ENCODE measurements at regions not wholly inside any gene's neighbourhood (a gene's known extent, or its start where the extent isn't known, plus 50 kb on each side); places are given as distances from the start of the nearest gene placed in this dataset.
A peak's percentile ranks its signal among the peaks of the same experiment; 100 is the strongest.

DNA sequence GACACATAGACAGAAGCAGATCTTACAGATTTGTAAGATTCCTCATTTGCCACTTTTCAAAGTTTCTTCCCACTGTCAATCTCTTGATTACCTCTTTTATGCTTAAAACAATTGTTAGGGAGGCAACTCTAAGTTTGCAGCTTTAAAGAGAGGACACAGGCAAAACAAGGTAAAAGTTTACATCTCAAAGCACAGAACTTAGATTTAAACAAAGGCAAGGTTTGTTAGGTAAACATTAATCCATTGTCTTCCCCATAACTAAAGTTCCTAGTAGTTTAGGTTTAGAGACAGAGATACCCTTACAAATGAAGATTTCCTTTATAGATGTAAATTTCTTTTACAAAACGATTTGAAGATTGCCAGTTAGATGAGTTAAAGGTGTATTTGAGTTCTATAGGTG is 176.9 kb downstream of the AASDH start:
- DNase-seq (ENCODE audit: low read depth in 3 of 3, low spot score in 2 of 3) = no peak

DNA sequence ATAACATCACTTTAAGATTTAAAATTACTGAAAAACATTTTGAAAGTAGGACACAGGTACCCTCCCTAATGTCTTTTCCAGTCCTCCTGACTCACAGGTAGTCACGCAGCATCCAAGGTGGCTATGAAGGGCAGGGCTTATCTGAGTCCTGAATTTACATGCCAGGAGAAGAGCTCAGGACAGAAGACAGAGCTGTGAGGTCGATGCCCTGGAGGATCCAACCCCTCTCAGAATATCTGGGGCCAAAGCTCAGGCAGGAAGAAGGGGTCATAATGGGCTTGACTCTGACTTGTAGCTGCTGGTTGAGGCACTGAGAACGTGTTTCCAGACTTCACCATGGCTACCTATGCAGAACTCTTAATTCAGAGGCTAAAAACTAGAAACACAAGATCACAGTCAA is 177.5 kb downstream of the AASDH start:
- DNase-seq (ENCODE audit: low read depth in 3 of 3, low spot score in 2 of 3) = no peak

DNA sequence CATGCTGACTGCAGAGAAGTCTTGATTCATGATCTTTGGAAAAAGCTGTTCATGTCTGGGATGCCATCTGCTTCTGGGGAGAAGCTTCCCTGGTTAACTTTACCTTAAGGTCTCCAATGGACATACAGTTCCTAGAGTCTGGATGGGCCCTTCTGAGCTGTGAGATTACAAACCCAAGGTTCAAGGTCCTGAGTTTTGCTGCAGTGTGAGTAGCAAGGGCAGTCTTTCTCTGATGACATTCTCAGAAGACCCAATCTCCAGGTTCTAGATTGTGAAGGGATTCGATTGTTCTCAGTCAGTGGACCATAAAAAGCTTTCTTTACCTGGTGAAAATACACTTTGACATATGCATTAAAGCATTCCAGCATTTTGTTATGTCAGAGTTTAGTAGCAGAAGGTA is 179.2 kb downstream of the AASDH start:
- DNase-seq (ENCODE audit: low read depth in 3 of 3, low spot score in 2 of 3) = no peak

DNA sequence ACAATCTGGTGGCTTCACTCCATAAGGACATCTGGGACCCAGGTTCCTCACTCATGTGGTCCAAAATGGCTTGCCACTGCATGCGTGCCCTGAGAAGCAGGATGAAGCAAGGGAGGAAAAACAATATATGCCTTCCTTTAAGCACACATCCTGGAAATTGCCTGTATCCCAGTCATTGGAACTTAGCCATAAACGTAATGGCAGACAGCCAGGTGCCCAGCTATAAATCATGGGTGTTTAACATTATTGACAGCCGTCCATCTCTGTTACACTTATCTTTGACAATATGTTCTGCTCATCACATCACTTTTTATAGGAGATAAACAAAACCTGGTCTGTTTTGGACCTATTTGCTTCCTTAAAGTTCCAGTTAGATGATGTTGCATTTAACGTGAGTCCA is 181.0 kb downstream of the AASDH start:
- DNase-seq (ENCODE audit: low read depth in 3 of 3, low spot score in 2 of 3) = no peak

DNA sequence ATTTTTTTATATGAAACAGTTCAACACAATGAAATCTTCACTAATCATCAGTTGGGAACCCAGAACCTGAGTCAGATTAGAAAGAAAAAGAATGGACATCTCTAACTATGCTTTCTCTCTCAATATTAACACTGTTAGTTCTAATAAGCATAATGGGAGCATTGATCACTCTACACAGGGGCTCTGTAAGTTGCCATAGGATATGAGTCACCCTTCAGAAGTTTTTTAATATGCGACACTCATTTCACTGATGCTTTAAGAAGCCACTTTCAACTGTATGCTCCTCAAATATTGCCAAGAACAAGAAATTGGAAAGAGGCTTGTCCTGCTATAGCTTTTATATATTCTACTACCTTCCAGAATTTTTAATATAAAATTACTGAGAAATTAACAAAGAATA is 187.0 kb downstream of the AASDH start:
- no peak for DNase-seq (ENCODE audit: low read depth in 3 of 3, low spot score in 2 of 3)

DNA sequence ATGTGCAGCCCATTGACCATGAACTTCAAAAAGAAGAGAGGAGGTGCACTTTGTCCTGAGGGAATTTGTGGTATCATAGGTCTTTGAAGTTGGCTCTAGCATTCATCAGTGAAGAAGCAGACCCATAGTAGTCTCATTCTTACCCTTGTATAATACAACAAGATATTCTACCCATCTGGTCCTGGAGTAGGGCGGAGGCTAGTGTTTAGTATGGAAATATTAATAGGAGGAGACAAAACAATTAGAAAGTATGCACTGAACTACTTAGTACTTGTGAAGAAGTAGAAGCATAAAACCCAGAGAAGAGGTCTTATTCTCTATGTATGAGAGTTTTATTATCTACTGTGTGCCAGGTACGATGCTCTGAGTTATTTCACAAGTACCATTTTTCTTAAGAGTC is 189.0 kb downstream of the AASDH start:
- no peak for DNase-seq (ENCODE audit: low read depth in 3 of 3, low spot score in 2 of 3)

DNA sequence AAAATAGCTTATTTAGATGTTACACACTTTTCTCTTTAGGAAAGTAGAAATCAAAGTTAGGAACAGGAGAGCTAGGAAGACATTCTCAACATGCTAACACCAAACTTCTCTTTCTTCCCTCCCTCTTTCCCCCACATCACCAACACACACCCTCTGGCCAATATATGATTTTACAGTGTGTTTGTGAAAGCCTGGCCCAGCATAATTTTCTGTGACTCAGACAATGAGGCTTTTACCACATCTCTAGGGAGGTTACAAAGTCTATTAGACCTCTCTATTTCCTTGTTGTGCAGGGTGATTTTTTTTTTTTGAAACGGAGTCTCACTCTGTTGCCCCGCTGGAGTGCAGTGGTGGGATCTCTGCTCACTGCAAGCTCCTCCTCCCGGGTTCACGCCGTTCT is 189.9 kb downstream of the AASDH start:
- no peak for DNase-seq (ENCODE audit: low read depth in 3 of 3, low spot score in 2 of 3)

DNA sequence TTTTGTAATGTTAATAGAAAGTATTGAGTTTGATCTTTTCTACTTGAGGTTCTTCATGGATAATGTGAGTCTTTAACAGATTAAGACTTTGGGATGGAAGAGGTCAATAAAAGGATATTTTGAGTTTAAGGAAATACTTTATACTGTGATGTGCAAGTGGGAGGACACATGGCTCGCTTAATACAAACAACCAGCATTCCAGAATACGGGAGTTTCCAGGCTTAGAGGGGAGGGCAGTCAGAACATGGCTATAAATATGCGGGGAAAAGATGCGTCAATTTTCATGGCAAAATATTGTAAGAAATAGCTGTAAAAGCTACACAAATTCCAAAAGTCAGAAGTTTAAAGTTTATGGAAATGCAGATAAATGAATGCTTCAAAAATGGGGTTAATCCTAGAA is 192.3 kb downstream of the AASDH start:
- DNase-seq (ENCODE audit: low read depth in 3 of 3, low spot score in 2 of 3) = no peak

DNA sequence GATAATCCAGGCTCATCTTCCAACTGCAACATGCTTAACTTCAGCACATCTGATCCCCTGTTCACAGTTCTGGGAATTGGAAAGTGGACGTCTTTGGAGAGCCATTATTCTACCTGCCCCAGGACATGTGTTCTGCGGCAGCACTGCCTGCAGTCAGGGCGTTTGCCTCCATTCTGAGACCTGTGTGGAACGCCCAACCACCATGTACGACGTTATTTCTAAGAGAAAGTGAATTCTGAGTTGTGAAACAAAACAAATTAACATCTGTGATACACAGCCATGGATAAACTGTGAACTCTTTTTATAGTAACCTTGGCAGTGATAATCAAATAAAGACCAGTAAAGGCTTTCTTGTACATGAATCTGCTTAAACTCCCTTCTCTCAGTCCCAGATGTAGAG is 195.8 kb downstream of the AASDH start:
- no peak for DNase-seq (ENCODE audit: low read depth in 3 of 3, low spot score in 2 of 3)

DNA sequence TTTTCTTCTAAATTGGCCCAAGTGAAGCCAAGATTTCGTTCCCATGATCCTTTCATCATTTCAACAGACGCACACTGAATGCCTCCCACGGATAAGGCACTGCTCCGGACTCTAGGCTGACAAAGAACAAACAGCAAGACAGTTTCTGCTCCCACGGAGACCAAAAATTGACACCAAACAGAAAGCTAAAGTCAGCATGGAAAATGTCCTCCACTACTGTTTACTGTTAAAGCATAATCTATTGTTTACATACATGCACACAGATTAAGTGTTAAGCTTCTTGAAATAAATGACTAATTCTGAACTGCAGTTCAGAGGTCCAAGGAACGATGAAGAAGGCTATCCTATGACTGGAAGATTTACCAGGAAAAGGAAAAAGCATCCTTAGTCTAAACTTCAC is 199.6 kb downstream of the AASDH start:
- no peak for DNase-seq (ENCODE audit: low read depth in 3 of 3, low spot score in 2 of 3)

DNA sequence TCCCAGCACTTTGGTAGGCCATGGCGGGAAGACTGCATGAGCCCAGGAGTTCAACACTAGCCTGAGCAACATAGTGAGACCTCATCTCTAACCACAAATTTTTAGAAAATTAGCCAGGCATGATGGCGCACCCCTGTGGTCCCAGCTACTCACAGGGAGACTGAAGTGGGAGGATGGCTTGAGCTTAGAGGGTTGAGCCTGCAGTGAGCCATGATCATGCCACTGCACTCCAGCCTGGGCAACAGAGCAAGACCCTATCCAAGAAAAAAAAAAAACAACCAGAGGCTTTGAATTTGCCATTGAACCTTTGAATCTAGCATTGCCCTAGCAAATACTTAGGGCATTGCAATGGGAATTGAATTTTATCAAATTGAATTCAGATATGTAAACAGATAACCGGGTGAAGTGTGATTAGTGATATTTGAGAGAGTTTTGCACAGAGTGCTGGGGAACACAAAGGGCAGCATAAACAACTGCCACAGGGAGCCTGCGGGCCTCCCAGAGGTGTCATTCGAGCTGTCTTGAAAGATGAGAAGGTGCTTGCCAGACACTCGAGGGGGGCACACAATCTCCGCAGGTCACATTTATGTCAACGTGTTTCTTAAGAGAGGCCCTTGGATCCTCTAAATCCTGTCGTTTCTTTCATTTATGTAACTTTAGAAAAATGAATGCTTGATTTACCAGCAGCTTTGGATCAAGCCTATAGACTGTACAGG is 200.3 kb downstream of the AASDH start:
- DNase-seq (ENCODE audit: low read depth in 3 of 3, low spot score in 2 of 3) = no peak

DNA sequence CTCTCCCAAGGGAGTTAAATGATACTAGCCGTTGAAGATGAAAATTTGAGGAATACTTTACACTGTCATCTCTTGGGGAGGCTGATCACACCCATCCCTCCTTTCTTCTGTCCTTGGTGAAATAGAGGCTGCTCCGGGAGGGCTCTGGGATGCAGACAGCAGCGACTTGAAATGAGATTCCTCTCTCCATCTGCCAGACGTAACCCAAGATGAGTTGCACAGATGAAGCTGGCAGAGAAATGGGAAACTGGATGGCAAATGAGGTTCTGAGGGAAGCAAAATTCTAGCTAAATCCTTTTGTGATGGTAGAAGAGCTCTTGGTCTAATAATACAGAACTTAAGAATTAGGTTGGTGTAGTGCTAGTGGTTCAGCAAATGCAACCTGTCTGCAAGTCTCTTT is 201.4 kb downstream of the AASDH start:
- no peak for DNase-seq (ENCODE audit: low read depth in 3 of 3, low spot score in 2 of 3)

DNA sequence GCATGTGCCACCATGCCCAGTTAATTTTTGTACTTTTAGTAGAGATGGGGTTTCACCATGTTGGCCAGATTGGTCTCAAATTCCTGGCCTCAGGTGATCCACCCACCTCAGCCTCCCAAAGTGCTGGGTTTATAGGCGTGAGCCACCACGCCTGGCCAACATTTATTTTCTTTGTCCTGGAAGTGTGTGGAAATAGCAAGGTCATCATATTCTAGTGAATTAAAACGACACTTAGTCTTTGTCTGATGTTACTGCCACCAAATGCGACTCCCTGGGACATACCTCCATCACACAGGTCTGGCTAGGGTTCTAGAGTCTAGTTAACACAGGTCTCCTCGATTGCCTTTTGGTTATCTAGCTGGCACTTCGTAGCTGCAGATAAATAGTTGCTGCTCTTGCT is 203.1 kb downstream of the AASDH start:
- no peak for DNase-seq (ENCODE audit: low read depth in 3 of 3, low spot score in 2 of 3)

DNA sequence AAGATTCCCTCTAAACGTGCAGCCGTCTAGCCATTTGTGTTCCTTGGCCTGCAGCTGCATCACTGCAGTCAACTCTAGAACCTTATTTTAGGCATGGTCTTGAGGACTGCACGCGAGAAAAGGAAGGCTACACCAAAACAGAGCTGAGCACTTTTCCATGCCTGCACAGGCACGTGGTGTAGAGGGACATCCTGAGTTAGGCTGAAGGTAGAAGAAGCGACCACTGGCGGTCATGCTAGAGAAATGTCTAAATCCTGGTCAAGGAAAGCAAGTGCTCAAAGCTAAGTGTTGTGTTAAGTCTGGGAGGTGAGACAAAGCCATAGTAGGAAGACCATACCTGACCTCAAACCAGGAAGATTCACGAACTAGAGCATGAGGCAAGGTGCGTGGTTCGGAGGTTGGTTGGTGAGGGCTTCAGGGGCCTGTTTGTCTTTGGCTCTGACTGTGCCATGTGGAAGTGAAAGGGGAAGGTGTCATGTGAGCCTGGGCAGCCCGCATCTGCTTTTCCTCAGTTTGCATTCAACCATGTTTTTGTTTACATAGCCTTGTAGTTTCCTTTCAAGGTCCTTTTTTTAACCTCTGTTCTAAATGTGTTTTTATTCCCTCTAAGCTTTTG is 203.8 kb downstream of the AASDH start:
- no peak for DNase-seq (ENCODE audit: low read depth in 3 of 3, low spot score in 2 of 3)

DNA sequence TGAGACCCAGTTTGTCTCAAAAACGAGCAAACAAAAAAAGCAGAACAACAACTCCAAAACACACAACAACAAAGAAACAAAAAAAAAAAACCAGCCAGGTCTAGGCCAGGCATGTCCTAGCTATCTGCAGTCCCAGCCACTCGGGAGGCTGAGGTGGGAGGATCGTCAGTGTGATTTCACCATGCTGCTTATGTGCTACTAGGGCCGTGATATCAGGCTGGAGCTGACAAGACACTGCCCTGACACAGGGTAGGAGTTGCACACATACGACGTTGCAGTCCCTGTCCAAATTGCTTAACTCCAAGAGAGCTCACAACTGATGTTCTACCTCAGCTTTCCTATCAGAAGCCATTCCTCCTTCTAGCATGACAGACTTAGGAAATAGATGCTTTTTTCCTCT is 204.9 kb downstream of the AASDH start:
- DNase-seq (ENCODE audit: low read depth in 3 of 3, low spot score in 2 of 3) = no peak

DNA sequence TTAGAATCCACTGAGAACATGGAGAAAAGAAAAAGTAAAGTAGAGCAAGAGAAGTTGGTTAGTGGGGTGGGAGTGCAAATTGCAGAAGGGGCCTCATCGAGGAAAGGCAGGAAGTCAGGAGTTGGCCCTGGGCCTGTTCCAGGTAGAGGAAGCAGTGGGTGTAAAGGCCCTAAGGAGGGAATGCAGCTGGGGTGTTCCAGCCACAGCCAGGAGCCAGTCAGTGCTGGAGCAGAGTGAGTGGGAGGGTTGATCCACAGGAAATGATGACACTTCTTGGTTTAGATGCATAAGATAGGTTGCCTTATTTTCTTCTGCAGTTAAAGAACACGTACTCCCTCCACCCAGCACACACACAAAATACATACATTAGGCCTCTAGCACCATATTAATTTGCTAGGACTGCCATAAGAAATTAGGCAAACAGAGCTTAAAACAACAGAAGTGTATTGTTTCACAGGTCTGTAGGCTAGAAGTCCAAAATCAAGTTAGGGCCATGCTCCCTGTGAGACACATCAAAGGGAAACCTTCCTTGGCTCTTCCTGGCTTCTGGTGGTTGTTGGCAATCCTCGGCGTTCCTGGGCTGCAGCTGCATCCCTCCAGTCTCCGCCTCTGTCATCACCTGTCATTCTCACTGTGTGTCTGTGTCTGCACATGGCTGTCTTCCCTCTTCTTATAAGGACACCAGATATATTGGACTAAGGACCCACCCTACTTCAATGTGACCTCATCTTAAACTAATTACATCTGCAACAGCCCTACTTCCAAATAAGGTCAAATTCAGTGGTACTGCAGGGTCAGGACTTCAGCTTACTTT is 205.9 kb downstream of the AASDH start:
- DNase-seq (ENCODE audit: low read depth in 3 of 3, low spot score in 2 of 3) = no peak

DNA sequence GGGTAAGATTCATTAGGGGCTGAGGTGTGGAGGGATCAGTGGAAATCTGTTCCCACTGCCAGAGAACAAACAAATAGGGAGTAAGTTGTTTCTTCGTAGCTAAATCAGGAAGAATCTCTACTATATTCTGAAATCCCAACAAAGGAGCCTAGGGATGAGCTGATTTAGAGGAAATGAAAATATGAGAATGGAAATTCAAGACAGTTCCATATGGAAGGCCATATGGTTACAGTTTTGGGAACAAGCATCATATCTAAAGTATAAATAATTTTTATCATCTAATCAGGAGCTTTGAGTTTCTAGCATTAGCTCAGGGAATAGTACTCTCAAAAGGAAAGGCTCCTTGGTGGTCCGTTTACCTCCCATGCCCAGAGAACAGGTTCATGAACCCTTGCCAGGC is 218.2 kb downstream of the AASDH start:
- no peak for DNase-seq (ENCODE audit: low read depth in 3 of 3, low spot score in 2 of 3)

DNA sequence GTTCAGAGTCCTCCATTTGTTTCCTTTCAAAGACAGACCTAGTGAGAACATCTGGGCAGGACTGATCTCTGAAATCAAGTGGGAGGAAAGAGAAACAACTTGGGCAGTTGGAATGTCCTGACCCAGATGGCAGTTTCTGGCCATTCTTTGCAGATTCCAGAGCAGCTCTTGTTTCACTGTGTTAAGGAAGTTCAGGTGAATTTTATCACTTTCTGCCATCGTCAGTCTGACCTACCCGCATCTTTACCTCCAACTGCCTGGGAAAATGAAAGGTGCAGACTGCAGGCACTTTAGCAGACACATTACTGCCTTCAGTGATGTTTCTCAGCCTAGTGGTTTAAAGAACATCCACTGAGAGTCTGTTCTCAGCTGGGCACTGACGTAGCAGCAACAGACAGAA is 216.2 kb downstream of the CEP135 start:
- DNase-seq (ENCODE audit: low read depth in 3 of 3, low spot score in 2 of 3) = peak in 1 of 3 donors; percentile 35

DNA sequence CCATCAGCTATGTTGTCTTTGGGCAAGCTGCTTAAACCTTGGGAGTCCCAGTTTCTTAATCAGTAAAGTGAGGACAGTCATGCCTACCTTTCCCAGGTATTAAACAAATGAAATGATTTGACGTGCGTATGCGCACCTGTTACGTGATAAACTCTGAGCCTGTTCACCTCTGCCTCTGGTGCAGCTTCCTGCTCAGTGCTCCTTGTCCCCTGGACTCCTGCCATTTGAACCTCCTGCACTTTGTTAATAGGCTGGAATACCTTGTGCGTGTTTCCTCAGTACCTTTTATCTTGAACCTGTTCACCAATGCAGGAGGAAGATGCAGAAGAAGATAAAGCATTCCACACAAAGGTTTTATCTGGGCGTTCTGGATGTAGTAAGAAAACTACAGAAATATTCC is 211.9 kb downstream of the CEP135 start:
- DNase-seq (ENCODE audit: low read depth in 3 of 3, low spot score in 2 of 3) = no peak

DNA sequence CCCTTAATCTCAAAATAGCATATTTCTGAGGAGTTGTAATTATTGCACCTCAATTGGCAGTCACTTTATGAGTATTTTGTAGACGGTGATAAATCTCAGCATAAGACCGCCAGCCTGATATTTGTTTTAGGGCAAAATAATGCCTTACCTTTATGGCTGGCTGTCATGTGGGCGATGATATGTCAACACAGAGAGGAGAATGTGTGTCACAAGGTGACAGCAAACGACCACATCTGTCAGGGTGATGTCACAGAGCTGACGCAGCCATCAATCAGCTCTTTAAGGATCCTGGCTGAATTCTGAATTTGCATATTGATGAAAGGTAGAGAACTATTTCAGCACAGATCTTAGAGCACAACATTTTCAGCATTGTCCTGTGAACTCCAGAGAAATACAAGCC is 209.7 kb downstream of the CEP135 start:
- DNase-seq (ENCODE audit: low read depth in 3 of 3, low spot score in 2 of 3) = no peak

DNA sequence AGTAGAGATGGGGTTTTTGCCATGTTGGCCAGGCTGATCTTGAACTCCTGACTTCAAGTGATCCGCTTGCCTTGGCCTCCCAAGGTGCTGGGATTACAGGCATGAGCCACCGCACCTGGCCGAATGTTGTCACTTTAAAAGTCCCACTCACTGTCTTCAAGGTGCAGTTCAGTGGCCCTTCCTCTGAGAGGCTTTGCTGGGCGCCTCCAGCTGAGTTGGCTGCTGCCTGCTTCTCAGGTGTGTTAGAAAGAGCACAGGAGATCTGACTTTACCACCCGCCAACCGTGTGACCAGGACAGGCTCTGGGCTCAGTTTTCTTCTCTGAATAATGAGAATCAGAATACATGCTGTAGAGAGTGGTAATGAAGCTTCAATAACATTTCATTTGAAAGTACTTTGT is 207.4 kb downstream of the CEP135 start:
- no peak for DNase-seq (ENCODE audit: low read depth in 3 of 3, low spot score in 2 of 3)

DNA sequence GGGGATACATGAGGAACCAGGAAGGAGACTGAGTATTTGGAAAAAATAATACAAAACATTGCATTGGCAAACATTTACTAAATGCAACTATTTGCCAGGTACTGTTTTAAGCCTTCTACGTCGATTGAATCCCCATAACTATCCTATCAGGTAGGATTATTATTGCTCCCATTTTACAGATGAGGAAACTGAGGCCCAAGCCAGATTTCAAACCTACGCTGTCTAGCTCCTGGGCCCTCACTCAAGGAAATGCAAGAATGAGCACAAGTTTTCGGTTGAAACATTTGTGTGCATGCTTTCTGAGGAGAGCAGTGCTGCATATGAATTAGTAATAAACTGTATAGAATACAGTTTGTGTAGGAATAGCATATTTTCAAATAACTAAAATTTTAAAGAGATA is 206.7 kb downstream of the CEP135 start:
- no peak for DNase-seq (ENCODE audit: low read depth in 3 of 3, low spot score in 2 of 3)

Data from right renal cortex interstitium (tissue), 3 donors.